Gastroesophageal sphincter (tissue), 4 donors: ENCODE measurements at regions not wholly inside any gene's neighbourhood (a gene's known extent, or its start where the extent isn't known, plus 50 kb on each side); places are given as distances from the start of the nearest gene placed in this dataset.

Experiments
- ATAC-seq: fragments of 150-250 bp; one replicate; pipeline ENCODE4 v1.9.1; 2016; ENCODE audit warnings: mild to moderate bottlenecking, moderate library complexity
- H3K27ac ChIP-seq, 4 donors: fragments of 200-600 bp; sonication (generic) in 3 of 4; 1 replicate in 3 of 4; 2 replicates in 1 of 4; pipeline ENCODE4 v1.5.1; 2016 to 2019
- H3K27me3 ChIP-seq: fragments of 200-600 bp; sonication (generic); one replicate; pipeline ENCODE4 v1.5.1; 2019
- H3K36me3 ChIP-seq, 2 donors: fragments of 200-600 bp; sonication (generic); one replicate each; pipeline ENCODE4 v1.5.1; 2019; ENCODE audit warnings: control low read depth in 1 of 2
- H3K4me1 ChIP-seq, 3 donors: fragments of 200-600 bp; sonication (generic); 1 replicate in 2 of 3; 2 replicates in 1 of 3; pipeline ENCODE4 v1.5.1; 2016 to 2019; ENCODE audit warnings: control low read depth in 2 of 3
- H3K4me3 ChIP-seq, 2 donors: fragments of 200-600 bp; sonication (generic); one replicate each; pipeline ENCODE4 v1.5.1; 2019; ENCODE audit warnings: mild to moderate bottlenecking in 1 of 2, moderate library complexity in 1 of 2
- H3K9me3 ChIP-seq, 3 donors: fragments of 200-600 bp; sonication (generic); one replicate each; pipeline ENCODE4 v1.5.1; 2017 to 2019; ENCODE audit warnings: control low read depth in 2 of 3
- CTCF ChIP-seq, 4 experiments: fragments of 200-600 bp in 2 of 4; fragments of 450-650 bp in 2 of 4; sonication (generic) in 1 of 4; IDR thresholded peaks; one replicate each; pipeline ENCODE4 v1.5.1; 2017 to 2019; ENCODE audit warnings: antibody characterized with exemption in 4 of 4, mild to moderate bottlenecking in 2 of 4, moderate library complexity in 2 of 4
- EP300 ChIP-seq: sonication (generic); formaldehyde crosslinking; IDR thresholded peaks from one replicate; pipeline ENCODE4 v1.6.1; 2017; ENCODE audit warnings: antibody characterized with exemption, mild to moderate bottlenecking
- POLR2A ChIP-seq, 2 donors: fragments of 450-650 bp; IDR thresholded peaks; one replicate each; pipeline ENCODE4 v1.6.1; 2017; ENCODE audit warnings: antibody characterized with exemption in 2 of 2, mild to moderate bottlenecking in 2 of 2, moderate library complexity in 1 of 2
- POLR2AphosphoS5 ChIP-seq: sonication (generic); formaldehyde crosslinking; IDR thresholded peaks from one replicate; pipeline ENCODE4 v1.6.1; 2017; ENCODE audit warnings: antibody characterized with exemption
- WGBS, 2 donors: methylation state at CpG; one replicate each; pipeline ENCODE4 v1.1.5; 2018; ENCODE audit warnings: low coverage in 1 of 2; 5-methylcytosine and 5-hydroxymethylcytosine counted together

- no peaks in the 10 kb centered on the region for H3K27me3 ChIP-seq
- H3K36me3 ChIP-seq = no peaks in the 10 kb centered on the region
- H3K4me3 ChIP-seq = no peak overlapping the region
- ATAC-seq = no peak
- H3K27ac ChIP-seq = no peak overlapping the region
- H3K4me1 ChIP-seq = peaks cover 0 to 4% (median 0%) of the 10 kb centered on the region in 3 donors
- TF ChIP-seq CTCF (IDR thresholded peaks at IDR 0.05) (no peak), POLR2A (IDR thresholded peaks at IDR 0.05) (no peak), POLR2AphosphoS5 (no peak), EP300 (no peak)
- no peaks in the 10 kb centered on the region for H3K9me3 ChIP-seq
- WGBS, 2 donors = 80 to 83% methylated on average over 2 to 5 of the region's 5 CpGs
Observed at GRCh38 chr18:42527766-42528165, 572.7 kb downstream of the PIK3C3 start.

- no peak overlapping the region for H3K4me3 ChIP-seq
- H3K27me3 ChIP-seq = no peaks in the 10 kb centered on the region
- H3K9me3 ChIP-seq = no peaks in the 10 kb centered on the region
- H3K4me1 ChIP-seq = peaks cover 0 to 12% (median 0%) of the 10 kb centered on the region in 3 donors
- H3K36me3 ChIP-seq = no peaks in the 10 kb centered on the region
- 67 to 75% methylated on average over 1 of the region's 1 CpG for WGBS, 2 donors
- no peak for ATAC-seq
- TF ChIP-seq CTCF (IDR thresholded peaks at IDR 0.05) = no peak
- no peak for TF ChIP-seq POLR2A (IDR thresholded peaks at IDR 0.05)
- no peak for TF ChIP-seq EP300
- no peak for TF ChIP-seq POLR2AphosphoS5
- no peak overlapping the region for H3K27ac ChIP-seq
Observed at GRCh38 chr18:42530276-42530675, 575.2 kb downstream of the PIK3C3 start.

GRCh38 chr18:42532119-42532518, 577.1 kb downstream of the PIK3C3 start:
- Histone ChIP-seq H3K27me3 (no peaks in the 10 kb centered on the region), H3K36me3 (no peaks in the 10 kb centered on the region), H3K27ac (no peak overlapping the region), H3K4me3 (no peak overlapping the region), H3K9me3 (no peaks in the 10 kb centered on the region), H3K4me1 (peaks cover 0 to 12% (median 0%) of the 10 kb centered on the region in 3 donors)
- 57% methylated on average over 1 of the region's 1 CpG for WGBS, 2 donors
- no peak for ATAC-seq
- no peak for TF ChIP-seq POLR2A (IDR thresholded peaks at IDR 0.05)
- no peak for TF ChIP-seq CTCF (IDR thresholded peaks at IDR 0.05)
- TF ChIP-seq EP300 = no peak
- no peak for TF ChIP-seq POLR2AphosphoS5

- no peak for ATAC-seq
- TF ChIP-seq EP300 (no peak), POLR2A (IDR thresholded peaks at IDR 0.05) (no peak), CTCF (IDR thresholded peaks at IDR 0.05) (no peak), POLR2AphosphoS5 (no peak)
- no peak overlapping the region for H3K27ac ChIP-seq
- no peaks in the 10 kb centered on the region for H3K27me3 ChIP-seq
- WGBS, 2 donors = 3 to 4% methylated on average over 4 of the region's 4 CpGs
- H3K4me1 ChIP-seq = peaks cover 0 to 12% (median 0%) of the 10 kb centered on the region in 3 donors
- no peaks in the 10 kb centered on the region for H3K9me3 ChIP-seq
- no peaks in the 10 kb centered on the region for H3K36me3 ChIP-seq
- H3K4me3 ChIP-seq = no peak overlapping the region
Observed at GRCh38 chr18:42533009-42533575, 578.1 kb downstream of the PIK3C3 start.

GRCh38 chr18:42533616-42534015, 578.6 kb downstream of the PIK3C3 start:
- Histone ChIP-seq H3K27ac (no peak overlapping the region), H3K4me3 (no peak overlapping the region), H3K27me3 (no peaks in the 10 kb centered on the region), H3K4me1 (peaks cover 0 to 12% (median 0%) of the 10 kb centered on the region in 3 donors), H3K9me3 (no peaks in the 10 kb centered on the region), H3K36me3 (no peaks in the 10 kb centered on the region)
- TF ChIP-seq POLR2A (IDR thresholded peaks at IDR 0.05) (no peak), POLR2AphosphoS5 (no peak), CTCF (IDR thresholded peaks at IDR 0.05) (no peak), EP300 (no peak)
- ATAC-seq = no peak
- WGBS, 2 donors = 66 to 80% methylated on average over 8 of the region's 8 CpGs
